ENCODE measurements at regions not wholly inside any gene's neighbourhood (a gene's known extent, or its start where the extent isn't known, plus 50 kb on each side); places are given as distances from the start of the nearest gene placed in this dataset.

GRCh38 chr18:44090453-44090852 lies 590.2 kb upstream of the SETBP1 start:
- no peak for DNase-seq

- DNase-seq, result no peak
Measured at GRCh38 chr18:44093253-44093652, 587.4 kb upstream of the SETBP1 start.

- DNase-seq, result no peak
Measured at GRCh38 chr18:44096016-44096415, 584.7 kb upstream of the SETBP1 start.

- DNase-seq, result no peak
Measured at GRCh38 chr18:44098551-44099098, 582.1 kb upstream of the SETBP1 start.

- DNase-seq, result no peak
Measured at GRCh38 chr18:44107187-44107586, 573.5 kb upstream of the SETBP1 start.

- DNase-seq, result no peak
Measured at GRCh38 chr18:44111337-44111736, 569.4 kb upstream of the SETBP1 start.

- DNase-seq, result no peak
Measured at GRCh38 chr18:44117821-44118220, 562.9 kb upstream of the SETBP1 start.

GRCh38 chr18:44119607-44120006 lies 561.1 kb upstream of the SETBP1 start:
- DNase-seq, result no peak

GRCh38 chr18:44123743-44124142 lies 556.9 kb upstream of the SETBP1 start:
- no peak for DNase-seq

- DNase-seq, result no peak
Measured at GRCh38 chr18:44125446-44125845, 555.2 kb upstream of the SETBP1 start.

- DNase-seq, result no peak
Measured at GRCh38 chr18:44126598-44126997, 554.1 kb upstream of the SETBP1 start.

GRCh38 chr18:44128365-44128764 lies 552.3 kb upstream of the SETBP1 start:
- no peak for DNase-seq

GRCh38 chr18:44130376-44130942 lies 550.2 kb upstream of the SETBP1 start:
- DNase-seq, result no peak

- no peak for DNase-seq
Measured at GRCh38 chr18:44133483-44133882, 547.2 kb upstream of the SETBP1 start.

- DNase-seq, result no peak
Measured at GRCh38 chr18:44134447-44134846, 546.2 kb upstream of the SETBP1 start.

GRCh38 chr18:44135741-44136140 lies 544.9 kb upstream of the SETBP1 start:
- no peak for DNase-seq

- no peak for DNase-seq
Measured at GRCh38 chr18:44136326-44136725, 544.4 kb upstream of the SETBP1 start.

- DNase-seq, result no peak
Measured at GRCh38 chr18:44143072-44143471, 537.6 kb upstream of the SETBP1 start.

- DNase-seq, result no peak
Measured at GRCh38 chr18:44149706-44150105, 531.0 kb upstream of the SETBP1 start.

GRCh38 chr18:44153981-44154380 lies 526.7 kb upstream of the SETBP1 start:
- no peak for DNase-seq

GRCh38 chr18:44156126-44156525 lies 524.6 kb upstream of the SETBP1 start:
- no peak for DNase-seq

GRCh38 chr18:44156776-44157335 lies 523.8 kb upstream of the SETBP1 start:
- no peak for DNase-seq

- no peak for DNase-seq
Measured at GRCh38 chr18:44170208-44170880, 510.3 kb upstream of the SETBP1 start.

- no peak for DNase-seq
Measured at GRCh38 chr18:44171301-44171700, 509.4 kb upstream of the SETBP1 start.

Data from CD4-positive, alpha-beta T cell treated with Interferon alpha-2 for 1 hour (primary cell).